A172 (cell line): ENCODE measurements at regions not wholly inside any gene's neighbourhood (a gene's known extent, or its start where the extent isn't known, plus 50 kb on each side); places are given as distances from the start of the nearest gene placed in this dataset.
"Not testable (repeated sequence)": the region's sequence is repeated elsewhere in the genome, so short reads cannot be mapped to it uniquely, and the experiment has no call there.

ENCODE experiments used
- DNase-seq: peaks from one replicate; pipeline ENCODE4 v3.0.0-alpha.2; 2015; ENCODE audit warnings: low spot score

GRCh38 chr17:37859451-37859850 is 64.8 kb upstream of the TBC1D3K start:
- DNase-seq = no peak

DNA sequence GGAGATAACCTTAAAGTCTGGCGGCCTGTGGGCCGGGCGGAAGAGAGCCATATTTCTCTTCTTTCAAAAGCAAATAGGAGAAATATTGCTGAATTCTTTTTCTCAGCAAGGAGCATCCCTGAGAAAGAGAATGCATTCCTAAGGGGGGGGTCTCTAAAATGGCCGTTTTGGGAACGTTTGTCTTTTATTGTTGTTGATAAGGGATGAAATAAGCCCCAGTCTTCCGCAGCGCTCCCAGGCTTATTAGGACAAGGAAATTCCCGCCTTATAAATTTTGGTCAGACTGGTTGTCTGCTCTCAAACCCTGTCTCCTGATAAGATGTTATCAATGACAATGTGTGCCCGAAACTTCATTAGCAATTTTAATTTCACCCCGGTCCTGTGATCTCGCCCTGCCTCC is 65.8 kb upstream of the TBC1D3K start:
- DNase-seq = not testable (repeated sequence)

GRCh38 chr17:37856245-37856644 is 68.0 kb upstream of the TBC1D3K start:
- DNase-seq = no peak

- DNase-seq = no peak
These were observed 74.6 kb upstream of the TBC1D3K start for GRCh38 chr17:37849617-37849972.

GRCh38 chr17:37848690-37849616 is 75.3 kb upstream of the TBC1D3K start:
- peak; percentile 99 for DNase-seq

- DNase-seq = no peak
These were observed 76.3 kb upstream of the TBC1D3K start for GRCh38 chr17:37847811-37848331.

DNA sequence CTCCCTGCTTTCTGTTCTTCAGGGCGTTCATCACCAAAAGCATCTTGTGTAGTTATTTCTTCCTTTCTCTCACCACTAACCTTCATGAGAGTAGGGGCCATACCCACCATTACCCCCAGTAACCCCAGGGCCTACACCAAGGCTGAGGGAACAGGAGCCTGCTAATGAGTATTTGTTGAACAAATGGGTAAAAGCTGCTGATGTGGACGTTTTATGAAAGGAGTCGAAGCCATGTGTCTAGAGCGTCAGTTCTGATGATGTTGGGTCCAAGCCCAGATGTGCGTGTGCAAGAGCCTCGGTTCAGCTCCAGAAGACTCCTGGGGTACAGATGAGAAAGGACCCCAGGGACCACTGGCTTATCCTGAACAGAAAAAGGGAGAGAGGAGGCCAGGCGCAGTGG is 77.1 kb upstream of the TBC1D3K start:
- no peak for DNase-seq

DNA sequence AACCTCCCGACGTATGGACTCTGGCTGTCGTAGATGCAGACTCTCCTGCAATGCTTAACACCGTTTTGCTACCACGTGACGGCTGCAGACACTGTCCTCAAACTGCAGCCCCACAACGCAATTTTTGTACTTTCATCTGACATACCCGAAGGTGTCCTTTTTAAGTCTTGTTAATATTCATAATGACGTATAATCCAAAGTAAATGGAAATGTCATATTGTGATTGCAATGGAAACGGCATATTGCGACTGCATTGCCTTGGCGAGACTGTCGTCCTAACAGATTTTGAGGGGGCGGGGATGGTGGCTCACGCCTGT is 79.3 kb upstream of the TBC1D3K start:
- no peak for DNase-seq

GRCh38 chr17:37844158-37844976 is 79.8 kb upstream of the TBC1D3K start:
- no peak for DNase-seq

- DNase-seq = no peak
These were observed 81.8 kb upstream of the TBC1D3K start for GRCh38 chr17:37842401-37842800.

DNA sequence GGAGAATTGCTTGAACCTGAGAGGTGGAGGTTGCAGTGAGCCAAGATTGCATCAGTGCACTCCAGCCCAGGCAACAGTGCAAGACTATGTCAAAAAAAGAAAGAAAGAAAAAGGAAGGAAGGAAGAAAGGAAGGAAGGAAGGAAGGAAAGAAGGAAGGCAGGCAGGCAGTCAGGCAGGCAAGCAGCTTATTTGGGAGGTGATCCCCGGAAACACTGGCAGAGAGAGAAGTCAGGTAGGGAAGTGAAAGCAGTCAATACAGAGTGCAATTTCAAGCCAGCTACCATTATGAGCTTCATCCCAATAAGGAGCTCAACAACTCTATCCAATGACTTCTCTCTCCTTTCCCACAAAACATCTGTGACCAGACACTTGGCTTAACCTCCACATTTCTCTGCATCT is 83.0 kb upstream of the TBC1D3K start:
- no peak for DNase-seq

DNA sequence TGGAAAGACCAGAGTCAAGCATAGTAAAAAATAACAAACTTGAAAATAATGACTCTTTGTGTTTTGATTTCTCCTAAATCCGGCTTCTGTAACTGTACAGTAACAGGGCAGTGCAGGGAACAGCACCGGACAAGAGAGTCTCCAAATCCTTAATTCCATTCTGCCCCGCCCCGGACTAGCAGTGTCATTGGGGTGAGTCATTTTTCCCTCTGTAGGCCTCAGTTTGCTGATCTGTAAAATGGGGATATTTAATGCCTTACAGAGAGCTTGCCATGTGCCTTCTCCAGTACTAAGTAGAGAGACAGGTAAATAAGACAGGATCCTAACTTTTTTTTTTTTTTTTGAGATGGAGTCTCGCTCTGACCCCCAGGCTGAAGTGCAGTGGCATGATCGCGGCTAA is 83.6 kb upstream of the TBC1D3K start:
- no peak for DNase-seq

- no peak for DNase-seq
These were observed 84.8 kb upstream of the TBC1D3K start for GRCh38 chr17:37839196-37839978.

DNA sequence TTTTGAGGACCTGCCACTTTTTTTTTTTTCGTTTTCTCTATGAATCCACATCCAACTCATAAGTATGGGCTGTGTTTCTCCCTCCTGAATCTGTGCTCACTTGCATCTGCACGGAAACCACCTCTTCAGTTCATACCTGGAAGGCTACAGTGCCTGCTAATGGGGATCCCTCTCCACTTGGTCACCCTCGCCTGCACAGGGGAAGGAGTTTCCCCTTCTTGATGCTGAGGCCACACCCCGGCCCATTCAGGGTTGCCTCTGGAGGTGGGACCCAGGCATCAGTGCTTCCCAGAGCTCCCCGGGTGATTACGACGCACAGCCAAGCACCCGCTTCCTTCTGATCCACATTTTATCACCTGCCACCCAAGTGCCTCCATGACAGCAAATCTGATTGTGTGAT is 85.9 kb upstream of the TBC1D3K start:
- no peak for DNase-seq

- DNase-seq = no peak
These were observed 87.6 kb upstream of the TBC1D3K start for GRCh38 chr17:37836593-37836992.

DNA sequence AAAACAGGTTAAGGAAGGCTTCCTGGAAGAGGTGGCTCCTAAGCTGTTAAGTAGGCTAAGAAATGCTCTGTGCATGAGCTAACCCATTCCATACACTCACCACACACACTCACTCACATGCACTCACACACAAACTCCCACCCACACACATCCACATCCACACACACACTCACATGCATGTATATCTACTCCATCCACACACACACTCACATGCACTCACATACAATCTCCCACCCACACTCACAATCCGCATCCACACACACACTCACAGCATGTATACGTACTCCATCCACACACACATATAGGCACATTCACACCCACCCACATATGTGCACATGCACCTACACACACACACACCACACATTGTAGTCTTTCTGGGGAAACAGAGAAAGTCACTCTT is 89.3 kb upstream of the HNF1B start:
- DNase-seq = no peak

DNA sequence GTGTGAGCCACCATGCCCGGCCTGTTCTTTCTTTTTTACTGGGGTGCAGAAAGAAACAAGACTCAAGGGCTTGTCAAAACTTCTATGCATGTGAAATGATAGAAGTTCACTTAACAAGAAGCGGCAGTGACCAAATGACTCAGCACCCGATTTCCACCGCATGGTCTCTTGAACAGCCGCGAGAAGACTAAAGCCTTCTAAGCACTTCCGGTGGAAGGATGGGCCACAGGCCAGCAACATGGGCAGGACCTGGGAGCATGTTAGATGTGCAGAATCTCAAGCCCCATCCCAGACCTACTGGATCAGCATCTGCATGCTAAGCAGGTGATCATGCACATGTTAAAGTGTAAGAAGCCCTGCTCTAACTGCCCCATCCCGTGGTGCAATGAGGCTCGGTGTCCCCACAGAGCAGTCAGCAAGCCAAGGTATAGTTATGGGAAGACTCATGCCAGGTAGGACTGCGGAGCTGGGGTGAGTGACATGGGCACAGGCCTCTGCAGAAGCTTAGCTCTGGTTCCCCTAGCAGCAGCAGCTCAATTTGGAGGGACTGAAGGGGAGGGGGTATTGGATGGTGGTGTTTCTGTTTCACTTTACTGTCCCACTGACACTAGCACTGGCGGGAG is 88.5 kb upstream of the HNF1B start:
- DNase-seq = no peak

DNA sequence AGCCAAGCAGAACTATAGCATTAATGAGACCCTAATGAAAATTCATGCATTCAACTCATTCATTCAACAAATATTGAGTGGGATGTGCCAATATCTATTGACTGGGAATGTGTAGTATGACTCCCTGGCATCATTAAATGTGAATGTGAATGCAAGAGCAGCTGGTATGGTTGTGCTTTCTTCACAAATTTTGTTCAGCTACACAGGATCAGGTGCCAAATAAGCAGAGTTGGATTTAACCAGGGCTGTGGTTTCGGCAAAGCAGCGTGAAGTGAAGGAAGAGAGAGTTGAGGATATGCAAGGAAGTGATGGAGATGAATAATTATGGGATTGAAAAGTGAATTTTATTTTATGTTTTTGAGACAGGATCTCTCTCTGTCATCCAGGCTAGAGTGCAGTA is 87.1 kb upstream of the HNF1B start:
- no peak for DNase-seq

DNA sequence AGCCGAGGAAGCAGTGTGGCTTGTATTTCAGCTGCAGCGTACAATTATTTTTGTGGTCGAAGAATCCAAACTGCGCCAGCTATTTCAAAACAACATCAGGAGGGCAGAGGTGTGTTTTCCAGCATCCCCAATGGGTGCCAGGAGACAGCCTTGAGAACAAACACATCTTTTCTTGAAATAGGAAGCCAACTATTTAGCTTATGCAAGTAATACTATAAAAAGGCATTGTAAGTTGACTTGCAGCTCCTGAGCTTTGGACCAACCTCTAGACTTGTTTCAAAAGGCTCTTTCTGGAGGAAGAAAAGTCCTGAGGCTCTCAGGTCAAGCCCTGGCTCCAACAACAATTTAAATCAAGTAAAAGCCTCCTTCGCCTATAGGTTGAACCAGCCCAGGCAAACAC is 86.6 kb upstream of the HNF1B start:
- DNase-seq = no peak

DNA sequence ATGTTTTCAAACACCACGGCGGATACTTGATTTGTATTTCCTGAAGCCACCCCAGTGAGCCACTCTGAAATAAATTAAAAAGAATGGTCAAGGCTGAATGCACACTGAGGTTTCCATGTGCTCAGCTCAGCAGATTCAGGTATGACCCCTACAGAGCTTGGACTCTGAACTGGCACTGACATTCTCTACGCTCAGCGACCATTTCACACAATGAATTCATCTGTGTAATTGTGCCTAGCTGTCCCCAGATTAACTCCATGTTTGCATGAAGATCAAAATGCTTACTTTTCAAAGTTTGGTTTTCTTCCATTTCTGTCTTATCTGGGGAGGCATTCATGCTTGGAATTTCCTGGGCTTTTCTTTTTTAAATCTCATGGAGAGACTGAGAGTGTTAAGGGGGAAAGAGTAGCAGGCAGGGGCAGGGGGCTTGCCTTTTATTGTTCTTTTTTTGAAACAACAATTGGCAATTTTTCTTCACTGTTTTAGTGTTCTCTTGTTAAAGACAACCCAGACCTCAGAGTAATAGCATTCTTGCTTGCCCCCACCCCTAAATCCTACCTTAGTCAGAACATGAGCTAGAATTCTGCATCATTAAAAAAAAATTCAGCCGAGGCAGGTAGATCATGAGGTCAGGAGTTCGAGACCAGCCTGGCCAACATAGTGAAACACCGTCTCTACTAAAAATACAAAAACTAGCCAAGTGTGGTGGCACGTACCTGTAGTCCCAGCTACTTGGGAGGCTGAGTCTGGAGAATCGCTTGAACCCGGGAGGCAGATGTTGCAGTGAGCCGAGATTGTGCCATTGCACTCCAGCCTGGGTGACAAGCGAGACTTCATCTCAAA is 85.5 kb upstream of the HNF1B start:
- DNase-seq = no peak

DNA sequence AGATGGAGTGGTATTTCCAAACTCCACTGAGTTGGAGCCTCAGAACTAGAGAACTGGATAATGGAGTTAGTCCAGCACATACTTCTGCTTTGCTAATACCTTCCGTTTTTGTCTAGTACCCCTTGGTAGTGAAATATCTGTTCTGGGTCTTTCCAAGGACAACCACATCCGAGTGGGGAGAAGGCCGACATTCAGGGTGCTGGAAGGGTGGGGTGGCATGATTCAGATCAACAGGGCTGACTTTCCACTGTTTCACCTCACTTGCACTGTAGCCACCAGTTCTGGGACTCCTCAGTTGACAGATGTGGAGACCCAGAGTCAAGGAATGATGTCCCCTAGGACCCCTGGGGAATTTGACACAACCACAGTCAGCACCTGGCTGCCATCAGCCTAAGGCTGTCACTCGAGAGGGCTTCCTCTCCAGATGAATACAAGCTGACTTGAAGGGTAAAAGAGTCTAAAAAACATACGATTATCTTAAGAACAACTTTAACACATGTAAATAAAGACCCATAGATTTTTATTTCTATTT is 84.8 kb upstream of the HNF1B start:
- no peak for DNase-seq
